ENCODE measurements at regions not wholly inside any gene's neighbourhood (a gene's known extent, or its start where the extent isn't known, plus 50 kb on each side); places are given as distances from the start of the nearest gene placed in this dataset.

- intact Hi-C loops (cut with micrococcal nuclease) = no loop called here
- Mint-ChIP-seq H3K27me3 (peaks cover 4% of the 10 kb centered on the region), H3K4me1 (ENCODE audit: low read depth) (no peaks in the 10 kb centered on the region), H3K9me3 (no peaks in the 10 kb centered on the region), H3K4me3 (no peak overlapping the region), H3K27ac (no peak overlapping the region), H3K36me3 (ENCODE audit: low read depth) (no peaks in the 10 kb centered on the region)
- ChIA-PET POLR2A (no interaction called here), CTCF (no interaction called here)
- no peak for TF ChIP-seq CTCF (IDR thresholded peaks at IDR 0.05)
- DNase-seq (no peak), ATAC-seq (no peak)
Observed at GRCh38 chr9:115225459-115226116, 107.6 kb upstream of the TNC start.

GRCh38 chr9:115226152-115226551 lies 108.2 kb upstream of the TNC start:
- Mint-ChIP-seq H3K27ac (no peak overlapping the region), H3K4me3 (no peak overlapping the region), H3K9me3 (no peaks in the 10 kb centered on the region), H3K27me3 (peaks cover 8% of the 10 kb centered on the region), H3K36me3 (ENCODE audit: low read depth) (no peaks in the 10 kb centered on the region), H3K4me1 (ENCODE audit: low read depth) (no peaks in the 10 kb centered on the region)
- POLR2A ChIA-PET = no interaction called here
- CTCF ChIA-PET = no interaction called here
- ATAC-seq (no peak), DNase-seq (no peak)
- intact Hi-C loops (cut with micrococcal nuclease) = no loop called here
- no peak for TF ChIP-seq CTCF (IDR thresholded peaks at IDR 0.05)

GRCh38 chr9:115229496-115229895 lies 111.5 kb upstream of the TNC start:
- TF ChIP-seq CTCF (IDR thresholded peaks at IDR 0.05) = no peak
- no peak for ATAC-seq
- DNase-seq = no peak
- intact Hi-C loops (cut with micrococcal nuclease) = no loop called here
- Mint-ChIP-seq H3K27ac (no peak overlapping the region), H3K27me3 (peaks cover 12% of the 10 kb centered on the region), H3K4me3 (no peak overlapping the region), H3K36me3 (ENCODE audit: low read depth) (no peaks in the 10 kb centered on the region), H3K4me1 (ENCODE audit: low read depth) (no peaks in the 10 kb centered on the region), H3K9me3 (no peaks in the 10 kb centered on the region)
- CTCF ChIA-PET = no interaction called here
- POLR2A ChIA-PET = no interaction called here

- Mint-ChIP-seq H3K9me3 (no peaks in the 10 kb centered on the region), H3K4me1 (ENCODE audit: low read depth) (no peaks in the 10 kb centered on the region), H3K4me3 (no peak overlapping the region), H3K27me3 (peaks cover 14% of the 10 kb centered on the region), H3K36me3 (ENCODE audit: low read depth) (no peaks in the 10 kb centered on the region), H3K27ac (no peak overlapping the region)
- POLR2A ChIA-PET = no interaction called here
- TF ChIP-seq CTCF (IDR thresholded peaks at IDR 0.05) = no peak
- intact Hi-C loops (cut with micrococcal nuclease) = no loop called here
- ATAC-seq (no peak), DNase-seq (no peak)
- CTCF ChIA-PET = no interaction called here
Observed at GRCh38 chr9:115230924-115231515, 113.1 kb upstream of the TNC start.

- intact Hi-C loops (cut with micrococcal nuclease) = no loop called here
- no peak overlapping the region for H3K4me3 Mint-ChIP-seq
- H3K4me1 Mint-ChIP-seq (ENCODE audit: low read depth) = no peaks in the 10 kb centered on the region
- H3K27ac Mint-ChIP-seq = no peak overlapping the region
- ATAC-seq = no peak
- H3K27me3 Mint-ChIP-seq = peaks cover 17% of the 10 kb centered on the region
- no peaks in the 10 kb centered on the region for H3K36me3 Mint-ChIP-seq (ENCODE audit: low read depth)
- ChIA-PET POLR2A (no interaction called here), CTCF (no interaction called here)
- TF ChIP-seq CTCF (IDR thresholded peaks at IDR 0.05) = no peak
- DNase-seq = no peak
- no peaks in the 10 kb centered on the region for H3K9me3 Mint-ChIP-seq
Observed at GRCh38 chr9:115232181-115232774, 114.3 kb upstream of the TNC start.

Data from activated CD8-positive, alpha-beta T cell treated with anti-CD3 and anti-CD28 coated beads for 36 hours (primary cell).